Loucy (cell line): ENCODE measurements at regions not wholly inside any gene's neighbourhood (a gene's known extent, or its start where the extent isn't known, plus 50 kb on each side); places are given as distances from the start of the nearest gene placed in this dataset.

Source experiments
- H2AFZ ChIP-seq: fragments of 200-600 bp; sonication (generic); 2 replicates; pipeline ENCODE4 v1.6.0; 2016; ENCODE audit warnings: antibody characterized with exemption, mild to moderate bottlenecking, low read length, moderate library complexity
- H3F3A ChIP-seq: fragments of 200-600 bp; 2 replicates; pipeline ENCODE4 v1.6.0; 2016; ENCODE audit warnings: antibody characterized with exemption, low read depth, mild to moderate bottlenecking
- H3K27me3 ChIP-seq: fragments of 200-600 bp; sonication (generic); 2 replicates; pipeline ENCODE4 v1.6.1; 2014; ENCODE audit warnings: low read length, mild to moderate bottlenecking; ENCODE audit not compliant: insufficient read depth, poor library complexity, severe bottlenecking
- H3K36me3 ChIP-seq: fragments of 200-600 bp; sonication (generic); 2 replicates; pipeline ENCODE4 v1.6.1; 2016; ENCODE audit warnings: low read length; ENCODE audit not compliant: insufficient read depth
- H3K4me1 ChIP-seq: fragments of 200-600 bp; sonication (generic); 2 replicates; pipeline ENCODE4 v1.5.1; 2014; ENCODE audit warnings: low read length, mild to moderate bottlenecking; ENCODE audit not compliant: insufficient read depth, poor library complexity, severe bottlenecking
- H3K4me2 ChIP-seq: fragments of 200-600 bp; sonication (generic); 2 replicates; pipeline ENCODE4 v1.6.0; 2014; ENCODE audit warnings: antibody characterized with exemption, low read length, low read depth, mild to moderate bottlenecking; ENCODE audit not compliant: poor library complexity, severe bottlenecking
- H3K4me3 ChIP-seq: fragments of 200-600 bp; sonication (generic); 2 replicates; pipeline ENCODE4 v1.5.1; 2014; ENCODE audit warnings: low read length, mild to moderate bottlenecking, mixed read lengths; ENCODE audit not compliant: poor library complexity, severe bottlenecking
- H3K79me2 ChIP-seq: fragments of 200-600 bp; sonication (generic); 2 replicates; pipeline ENCODE4 v1.6.1; 2014; ENCODE audit warnings: low read length; ENCODE audit not compliant: insufficient read depth
- H3K9ac ChIP-seq: fragments of 200-600 bp; sonication (generic); 2 replicates; pipeline ENCODE4 v1.6.0; 2014; ENCODE audit warnings: mild to moderate bottlenecking, low read depth, low read length, moderate library complexity; ENCODE audit not compliant: poor library complexity, severe bottlenecking
- H3K9me2 ChIP-seq: fragments of 200-600 bp; sonication (generic); replicated peaks from 2 replicates; pipeline ENCODE4 v1.6.1; 2016; ENCODE audit warnings: low read depth, low read length, mixed read lengths
- H3K9me3 ChIP-seq: fragments of 200-600 bp; sonication (generic); 2 replicates; pipeline ENCODE4 v1.6.1; 2014; ENCODE audit warnings: mild to moderate bottlenecking, antibody characterized with exemption, low read length, low read depth; ENCODE audit not compliant: insufficient read depth
- H4K20me1 ChIP-seq: fragments of 200-600 bp; sonication (generic); 2 replicates; pipeline ENCODE4 v1.6.0; 2014; ENCODE audit warnings: antibody characterized with exemption, low read length, mild to moderate bottlenecking; ENCODE audit not compliant: insufficient read depth, poor library complexity, severe bottlenecking
- CTCF ChIP-seq: fragments of 200-600 bp; sonication (generic); conservative IDR thresholded peaks from 2 replicates; pipeline ENCODE4 v1.5.1; 2014; ENCODE audit warnings: mild to moderate bottlenecking, antibody characterized with exemption, low read length
- EZH2phosphoT487 ChIP-seq: fragments of 200-600 bp; IDR thresholded peaks from 2 replicates; pipeline ENCODE4 v1.6.1; 2018; ENCODE audit warnings: antibody characterized with exemption, mild to moderate bottlenecking, moderate library complexity, borderline replicate concordance

GRCh38 chr6:68575765-68576439 lies 59.2 kb upstream of the ADGRB3 start:
- H3K4me2 ChIP-seq, result no peak overlapping the region
- no peak overlapping the region for H3K4me3 ChIP-seq
- no peaks in the 10 kb centered on the region for H3K79me2 ChIP-seq
- H3K9me3 ChIP-seq, result no peaks in the 10 kb centered on the region
- H3K4me1 ChIP-seq, result no peaks in the 10 kb centered on the region
- no peaks in the 10 kb centered on the region for H3K9me2 ChIP-seq
- no peaks in the 10 kb centered on the region for H4K20me1 ChIP-seq
- H3F3A ChIP-seq, result no peaks in the 10 kb centered on the region
- no peaks in the 10 kb centered on the region for H3K27me3 ChIP-seq
- TF ChIP-seq EZH2phosphoT487 (no peak), CTCF (no peak)
- no peaks in the 10 kb centered on the region for H3K36me3 ChIP-seq
- H3K9ac ChIP-seq, result no peak overlapping the region
- no peak overlapping the region for H2AFZ ChIP-seq

GRCh38 chr6:68572975-68573374 lies 62.1 kb upstream of the ADGRB3 start:
- Histone ChIP-seq H3K36me3 (no peaks in the 10 kb centered on the region), H3K9ac (no peak overlapping the region), H3K9me2 (no peaks in the 10 kb centered on the region), H3K27me3 (no peaks in the 10 kb centered on the region), H3K4me2 (no peak overlapping the region), H3K4me1 (no peaks in the 10 kb centered on the region), H3K4me3 (no peak overlapping the region), H4K20me1 (no peaks in the 10 kb centered on the region), H3K9me3 (no peaks in the 10 kb centered on the region), H2AFZ (no peak overlapping the region), H3F3A (no peaks in the 10 kb centered on the region), H3K79me2 (no peaks in the 10 kb centered on the region)
- no peak for TF ChIP-seq CTCF
- no peak for TF ChIP-seq EZH2phosphoT487

- H3K27me3 ChIP-seq, result no peaks in the 10 kb centered on the region
- no peaks in the 10 kb centered on the region for H3K36me3 ChIP-seq
- no peak overlapping the region for H3K4me2 ChIP-seq
- no peaks in the 10 kb centered on the region for H3F3A ChIP-seq
- H3K79me2 ChIP-seq, result no peaks in the 10 kb centered on the region
- no peaks in the 10 kb centered on the region for H3K9me3 ChIP-seq
- no peaks in the 10 kb centered on the region for H3K4me1 ChIP-seq
- H3K9me2 ChIP-seq, result no peaks in the 10 kb centered on the region
- no peaks in the 10 kb centered on the region for H4K20me1 ChIP-seq
- no peak overlapping the region for H3K9ac ChIP-seq
- no peak overlapping the region for H2AFZ ChIP-seq
- no peak overlapping the region for H3K4me3 ChIP-seq
- TF ChIP-seq CTCF (peak; percentile 73), EZH2phosphoT487 (no peak)
These were observed 62.6 kb upstream of the ADGRB3 start for GRCh38 chr6:68572525-68572924.
